ENCODE measurements at regions not wholly inside any gene's neighbourhood (a gene's known extent, or its start where the extent isn't known, plus 50 kb on each side); places are given as distances from the start of the nearest gene placed in this dataset.

GRCh38 chr20:23279836-23280235 lies 70.8 kb upstream of the NXT1 start:
- intact Hi-C loops (cut with micrococcal nuclease) (loop anchor here (5.0 kb wide), 1 partner anchor 42 kb away; no protein-coding TSS in a partner anchor), dilution Hi-C loops (cut with MboI; ENCODE audit: extremely low pct_ligation_motif_present, low sequenced_read_pairs) (no loop called here)
- Histone ChIP-seq H3K4me2 (ENCODE audit: insufficient read depth, low read length) (no peak overlapping the region), H4K20me1 (replicated peaks; ENCODE audit: control insufficient read depth, extremely low read depth, insufficient read depth, low read length) (no peaks in the 10 kb centered on the region), H3K9me1 (replicated peaks; ENCODE audit: control insufficient read depth, extremely low read depth, insufficient read depth, low read length) (no peaks in the 10 kb centered on the region), H3K4me3 (replicated peaks in 1 of 3; ENCODE audit: insufficient read depth in 1 of 3, low read depth in 1 of 3, low read length in 3 of 3) (no peak overlapping the region), H3K27ac (ENCODE audit: insufficient read depth, low read depth, low read length) (no peak overlapping the region), H3K4me1 (ENCODE audit: control insufficient read depth, extremely low read depth, insufficient read depth, low read length) (peaks cover 9% of the 10 kb centered on the region), H3K27me3 (ENCODE audit: control insufficient read depth in 2 of 2, insufficient read depth in 2 of 2, low read length in 2 of 2) (peaks cover 0 to 2% of the 10 kb centered on the region in 2 experiments), H3K9ac (replicated peaks; ENCODE audit: extremely low read depth, insufficient read depth, low read length) (no peak overlapping the region), H2AFZ (ENCODE audit: low read depth, low read length) (no peak overlapping the region), H3K9me3 (replicated peaks; ENCODE audit: control insufficient read depth, insufficient read depth, low read length) (no peaks in the 10 kb centered on the region), H3K79me2 (ENCODE audit: control insufficient read depth, insufficient read depth, low read length) (no peaks in the 10 kb centered on the region), H3K36me3 (ENCODE audit: control insufficient read depth in 2 of 2, extremely low read depth in 1 of 2, insufficient read depth in 2 of 2, low read length in 2 of 2) (no peaks in the 10 kb centered on the region)
- DNase-seq (ENCODE audit: low read depth, low spot score) (no peak), FAIRE-seq (no peak)
- BruUV-seq (replicated peaks): no TSS peak
- ChIA-PET POLR2A (no interaction called here), CTCF (interaction anchor here (1.5 to 3.0 kb wide), 2 partner anchors 22 to 40 kb away, joined by 4 to 13 read pairs; no protein-coding TSS in a partner anchor)
- TF ChIP-seq FOS (IDR thresholded peaks at IDR 0.05; ENCODE audit: borderline replicate concordance, insufficient read depth, low read length) (no peak), EZH2 (IDR thresholded peaks at IDR 0.05; ENCODE audit: borderline replicate concordance, low read depth, low read length, severe bottlenecking) (no peak), GATA2 (IDR thresholded peaks at IDR 0.05; ENCODE audit: insufficient read depth, insufficient read length, low read depth, low read length) (no peak), POLR2AphosphoS5 (IDR thresholded peaks at IDR 0.05; ENCODE audit: insufficient read depth, low read depth, low read length) (no peak), MYC (IDR thresholded peaks at IDR 0.05; ENCODE audit: low read depth, low read length) (no peak), CTCF (IDR thresholded peaks at IDR 0.05; ENCODE audit: extremely low read depth in 1 of 2, insufficient read depth in 1 of 2, low read depth in 1 of 2, low read length in 2 of 2) (no peak), POLR2A (IDR thresholded peaks at IDR 0.05; ENCODE audit: low read depth, low read length) (no peak)

All from endothelial cell of umbilical vein (primary cell).